C1 segment of cervical spinal cord (tissue), 14 donors: ENCODE measurements at regions not wholly inside any gene's neighbourhood (a gene's known extent, or its start where the extent isn't known, plus 50 kb on each side); places are given as distances from the start of the nearest gene placed in this dataset.
A peak's percentile ranks its signal among the peaks of the same experiment; 100 is the strongest.

Experiments used
- DNase-seq, 14 donors: peaks; one replicate each; lab custom pipeline; 2025; lab: John Stamatoyannopoulos, UW

DNA sequence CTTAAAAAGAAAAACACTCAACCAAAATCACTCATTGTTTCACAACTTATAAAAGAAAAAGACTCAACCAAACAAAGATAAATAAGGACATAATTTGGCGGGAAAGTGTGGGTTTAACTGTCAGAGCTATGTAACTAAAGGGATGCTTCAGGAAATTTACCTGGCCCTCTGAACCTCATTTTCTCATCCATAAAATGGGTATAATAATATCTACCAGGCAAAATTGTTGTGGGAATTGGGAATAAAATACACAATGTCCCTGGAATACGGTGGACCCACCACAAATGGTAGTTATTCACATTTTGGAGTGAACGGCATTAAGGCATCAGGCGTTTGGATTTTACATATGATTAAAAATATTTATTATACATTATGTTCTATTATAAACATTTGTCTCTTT, 228.5 kb upstream of the ANKRD55 start:
- DNase-seq, result no peak

DNA sequence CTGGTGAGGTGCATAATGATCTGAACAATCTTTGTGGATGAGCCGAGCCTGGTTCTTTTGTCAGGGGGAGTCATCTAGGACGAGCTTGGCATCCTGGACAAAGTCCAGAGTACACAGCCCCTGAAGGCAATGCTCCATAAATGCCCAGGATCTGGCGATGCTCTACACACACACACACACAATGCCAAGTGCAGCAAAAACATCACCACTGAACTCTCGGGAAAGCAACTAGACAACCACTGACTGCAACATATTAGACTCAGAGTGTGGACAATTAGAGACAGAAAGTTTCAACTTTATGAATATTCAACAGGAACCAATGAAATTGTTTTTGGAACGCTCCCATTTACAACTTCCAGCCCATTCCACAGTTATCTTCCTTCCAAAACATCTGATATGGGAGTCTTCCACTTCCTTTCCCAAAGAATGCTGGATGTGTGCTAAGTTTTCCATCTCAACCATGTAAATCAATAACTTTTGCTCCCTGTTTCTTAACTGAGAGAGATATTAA, 227.6 kb upstream of the ANKRD55 start:
- no peak for DNase-seq

DNA sequence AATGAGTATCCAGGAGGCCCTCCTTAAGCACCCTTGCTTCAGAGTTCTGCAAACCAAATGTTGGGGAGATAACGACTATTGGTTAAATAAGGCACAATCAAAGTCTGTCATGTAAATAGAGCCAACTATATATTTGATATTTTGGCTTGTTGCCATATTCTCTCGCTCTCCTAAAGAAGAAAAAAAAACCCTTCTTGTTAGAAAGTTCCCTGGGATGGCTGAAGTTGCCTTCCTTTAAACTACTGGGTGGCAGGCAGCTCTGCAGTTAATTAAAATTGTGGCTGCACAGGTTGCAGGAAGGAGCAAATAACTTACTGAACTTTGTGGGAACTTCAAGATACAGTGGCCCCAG, 227.0 kb upstream of the ANKRD55 start:
- DNase-seq, result no peak

DNA sequence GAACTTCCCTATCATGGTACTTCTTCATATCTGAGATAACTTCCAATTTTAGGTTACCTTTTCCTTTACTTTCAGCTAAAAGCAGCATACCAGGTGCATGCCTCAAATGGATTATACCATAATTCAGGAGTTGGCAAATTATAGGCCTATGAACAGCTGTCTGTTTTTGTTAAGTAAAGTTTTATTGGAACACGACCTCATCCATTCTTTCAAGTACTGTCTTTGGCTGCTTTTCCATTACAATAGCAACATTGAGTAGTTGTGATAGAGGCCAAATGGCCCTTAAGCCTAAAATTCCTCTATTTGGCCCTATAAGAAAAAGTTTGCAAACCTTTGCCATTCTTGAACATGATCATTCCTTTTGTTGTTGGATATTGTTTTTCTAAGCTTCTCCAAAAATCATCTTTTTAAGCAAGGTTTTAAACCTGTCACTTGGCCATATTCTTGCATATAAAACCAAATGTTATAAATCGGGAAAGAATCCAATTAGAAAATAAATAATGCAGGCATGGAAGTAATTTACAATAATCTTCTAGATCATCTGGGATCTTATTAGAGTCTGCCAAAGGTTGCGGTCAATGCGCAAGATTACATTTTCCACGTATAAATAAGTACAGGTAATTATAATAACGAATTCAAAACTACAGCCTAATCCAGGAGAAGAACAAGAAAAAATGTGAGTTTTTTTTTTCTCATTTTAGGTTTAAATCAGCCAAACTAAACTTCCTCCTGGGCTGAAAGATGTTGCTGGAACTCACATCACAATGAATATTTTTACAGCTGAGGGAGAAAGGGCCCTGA, 226.5 kb upstream of the ANKRD55 start:
- no peak for DNase-seq

DNA sequence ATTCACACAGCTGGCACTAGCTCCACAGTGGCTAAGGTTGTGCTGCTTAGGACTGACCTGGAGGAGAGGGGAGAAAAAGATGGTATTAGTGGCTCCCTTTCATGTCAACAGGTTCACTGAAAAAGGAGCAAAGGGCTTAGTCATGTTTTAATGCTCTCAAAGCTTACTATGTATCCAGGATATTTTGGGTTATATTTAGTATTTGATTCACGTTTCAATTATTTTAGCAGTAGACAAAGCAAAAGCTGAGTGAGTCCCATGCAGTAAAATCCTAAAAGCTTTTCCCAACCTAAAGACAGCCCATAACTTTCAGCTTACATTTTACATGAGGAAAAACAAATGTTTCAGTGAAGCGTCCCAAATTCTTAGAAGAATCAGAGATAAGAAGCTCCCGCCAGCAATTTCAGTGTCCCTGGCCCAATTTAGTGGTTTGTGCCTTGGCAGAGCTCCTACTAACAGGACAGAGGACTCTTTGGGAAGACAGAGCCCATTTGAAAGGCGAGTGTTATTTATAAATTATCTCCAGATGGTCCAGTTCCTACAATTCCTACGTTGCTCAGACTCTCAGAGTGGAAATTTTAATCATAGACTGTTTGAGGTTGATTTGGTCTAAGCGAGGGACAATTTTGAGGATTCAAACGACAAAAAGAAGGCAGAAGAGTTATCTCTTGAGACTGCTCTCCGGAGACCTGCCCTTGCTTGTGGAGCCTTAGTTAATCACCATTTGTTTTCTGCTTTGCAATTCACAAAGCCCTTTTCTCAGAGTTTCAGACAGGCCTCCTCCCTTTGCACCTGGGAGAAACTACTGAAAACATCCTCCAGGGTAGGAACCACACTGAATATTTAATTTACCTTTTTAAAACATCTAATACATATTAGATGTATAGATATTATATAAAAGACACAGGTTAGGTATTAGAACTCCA, 225.0 kb upstream of the ANKRD55 start:
- DNase-seq, result peak in 1 of 14 donors; percentile 93

DNA sequence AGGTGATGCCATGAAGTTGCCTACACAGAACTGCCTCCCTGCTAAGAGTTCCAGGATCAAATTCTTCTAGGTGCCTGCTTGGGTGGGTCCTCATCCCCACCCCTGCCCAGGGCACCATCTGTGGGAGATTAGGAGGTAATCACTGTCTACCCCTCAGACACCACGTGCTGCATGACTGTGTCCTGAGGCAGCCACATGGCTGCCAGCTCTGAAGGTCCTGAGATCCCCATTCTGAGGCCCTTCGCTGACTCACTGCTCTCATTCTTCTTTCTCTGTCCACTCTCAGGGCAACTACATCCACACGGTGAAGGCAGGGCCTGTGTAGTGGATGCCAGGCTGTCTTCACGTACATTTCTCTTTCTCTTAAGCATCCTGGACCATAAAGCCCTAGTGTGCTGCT, 222.9 kb upstream of the ANKRD55 start:
- no peak for DNase-seq

DNA sequence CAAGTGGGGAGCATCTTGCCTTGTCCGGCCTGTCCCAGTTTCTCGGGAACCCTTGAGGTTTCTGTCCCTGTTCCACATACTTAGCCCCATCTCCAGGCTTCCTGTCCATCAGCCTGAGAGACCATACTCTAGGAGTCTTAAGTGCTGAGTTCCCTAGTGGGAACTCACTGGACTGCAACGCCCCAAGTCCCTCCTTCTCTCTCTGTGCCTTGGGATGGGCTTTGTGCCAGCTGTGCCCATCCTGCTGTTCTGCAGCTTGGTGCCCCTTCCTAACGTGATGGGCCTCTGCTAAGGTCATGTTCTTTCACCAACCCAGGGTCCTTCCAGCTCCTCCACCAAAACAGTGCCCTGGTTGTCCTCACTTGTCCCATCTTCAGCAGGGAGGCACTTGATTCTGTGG, 222.3 kb upstream of the ANKRD55 start:
- no peak for DNase-seq

DNA sequence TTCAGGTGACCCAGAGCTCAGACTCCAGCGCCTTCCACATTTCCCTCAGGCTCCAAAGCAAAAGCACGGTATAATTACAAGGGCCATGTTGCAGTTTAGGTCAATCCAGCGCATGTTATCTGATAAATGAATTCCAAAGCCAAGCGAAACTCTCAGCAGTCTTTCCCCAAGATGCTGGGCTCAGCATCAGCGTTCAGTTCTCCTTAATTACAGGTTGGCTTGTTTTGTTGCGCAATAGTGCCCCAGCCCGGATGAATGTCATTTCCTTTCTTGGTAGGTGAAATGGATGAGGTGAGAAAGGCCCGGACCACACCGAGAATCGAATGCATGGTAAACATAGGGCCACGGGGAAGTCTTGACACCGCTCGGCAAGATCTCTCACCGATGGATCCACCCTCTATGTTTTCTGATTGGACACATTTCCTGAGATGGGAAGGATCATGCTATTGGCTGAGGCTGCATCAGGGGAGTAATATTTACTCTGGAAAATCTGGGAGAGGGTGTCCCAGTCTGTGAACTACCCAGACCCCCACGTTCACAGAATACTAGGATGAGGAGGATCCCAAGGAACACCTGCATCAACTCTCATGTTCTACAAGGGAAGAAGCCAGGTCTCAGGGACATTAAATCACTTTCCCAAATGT, 221.2 kb upstream of the ANKRD55 start:
- no peak for DNase-seq

DNA sequence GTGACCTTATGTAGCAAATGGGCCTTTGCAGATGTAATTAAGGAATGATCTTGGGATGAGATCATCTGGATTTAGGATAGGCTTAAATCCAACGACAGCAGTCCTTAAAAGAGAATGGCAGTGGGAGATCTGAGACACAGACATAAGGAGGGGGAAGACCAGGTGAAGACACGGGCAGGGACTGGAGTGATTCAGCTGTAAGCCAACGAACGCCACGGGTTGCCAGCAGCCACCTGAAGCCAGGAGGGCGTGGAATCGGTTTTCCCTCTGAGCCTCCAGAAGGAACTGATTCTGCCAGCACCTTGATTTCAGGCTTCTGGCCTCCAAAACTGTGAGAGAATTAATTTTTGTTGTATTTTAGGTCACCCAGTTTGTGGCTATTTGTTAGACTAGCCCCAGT, 218.6 kb upstream of the ANKRD55 start:
- DNase-seq, result no peak

DNA sequence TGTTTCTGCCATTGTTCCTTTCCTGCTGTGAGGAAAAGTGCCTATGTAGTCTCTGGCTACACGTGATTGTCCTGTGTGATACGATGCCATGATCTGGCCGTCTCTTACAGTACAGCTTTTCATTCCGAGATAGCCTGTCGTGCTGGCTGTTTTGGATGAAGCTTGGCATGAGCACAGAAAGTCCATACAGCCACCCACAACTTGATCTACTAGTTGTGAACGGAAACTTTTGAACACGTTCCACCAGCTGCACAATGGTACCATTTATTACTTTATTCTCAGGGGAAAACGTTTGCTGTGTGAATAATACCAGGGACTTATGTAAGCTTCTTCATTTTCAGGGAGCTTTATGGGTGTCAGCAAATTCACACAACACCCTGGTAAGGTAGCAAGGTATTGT, 217.6 kb upstream of the ANKRD55 start:
- DNase-seq, result no peak

DNA sequence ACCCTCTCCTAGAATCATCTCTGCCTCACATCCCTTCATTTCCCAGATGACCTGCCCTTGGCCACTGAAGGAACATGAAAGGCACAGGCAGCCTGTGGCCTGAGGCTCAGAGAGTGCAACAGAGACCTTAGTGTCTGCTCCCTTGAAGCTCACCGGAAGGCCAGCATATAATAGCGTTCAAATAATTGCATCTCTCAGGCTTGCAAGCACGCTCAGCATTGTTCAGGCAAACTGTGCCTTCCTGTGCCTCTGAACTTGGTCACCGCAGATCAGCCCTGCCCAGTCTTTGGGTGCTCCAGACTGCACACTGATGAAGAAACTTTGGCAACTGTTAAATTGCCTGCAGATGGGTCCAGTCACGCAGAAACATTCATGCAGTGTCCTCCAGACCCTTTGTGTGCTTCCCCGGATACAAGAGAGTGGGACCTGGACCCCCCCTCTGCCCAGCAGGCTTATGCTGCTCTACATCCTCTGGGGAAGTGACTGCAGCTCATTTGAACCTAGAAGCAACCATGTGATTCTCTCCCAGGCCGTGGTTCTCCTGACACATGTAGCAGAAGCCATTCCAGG, 216.0 kb upstream of the ANKRD55 start:
- no peak for DNase-seq

DNA sequence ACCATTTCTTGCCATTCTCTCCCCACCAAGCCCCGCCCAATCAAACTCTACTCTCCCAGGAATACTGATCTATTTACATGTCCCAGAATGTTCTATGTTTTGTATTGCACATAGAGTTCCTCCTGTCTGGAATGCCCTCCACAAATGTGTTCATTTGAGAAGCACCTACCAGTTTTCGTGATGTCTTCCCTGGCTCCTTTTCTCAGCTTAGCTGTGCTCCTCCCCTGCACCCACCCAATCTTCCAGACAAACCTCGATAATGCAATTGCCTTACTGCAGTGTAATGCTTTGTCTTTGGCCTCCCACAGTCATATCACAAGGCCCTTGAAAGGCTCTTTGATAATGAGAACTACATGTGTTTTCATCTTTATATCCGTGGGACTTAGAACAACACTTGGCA, 214.5 kb upstream of the ANKRD55 start:
- no peak for DNase-seq

DNA sequence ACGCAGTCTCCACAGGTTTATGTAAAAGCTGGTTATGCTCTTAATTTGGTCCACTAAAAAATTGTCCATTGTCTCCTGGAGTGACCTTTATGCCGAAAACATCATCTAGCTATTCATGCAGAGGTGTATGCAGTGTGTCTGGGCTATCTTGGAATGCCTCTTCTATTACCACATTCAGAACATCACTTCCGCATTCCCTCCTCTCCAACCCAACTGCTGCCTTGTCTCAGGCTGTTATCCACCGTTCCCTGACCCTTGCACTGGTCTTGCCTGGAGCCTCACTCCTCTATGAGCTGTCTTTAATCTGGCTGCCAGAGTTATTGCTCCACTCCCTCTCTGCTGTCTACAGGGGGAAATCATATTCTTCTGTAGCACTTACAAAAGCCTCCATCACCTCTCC, 214.1 kb upstream of the ANKRD55 start:
- DNase-seq, result no peak

DNA sequence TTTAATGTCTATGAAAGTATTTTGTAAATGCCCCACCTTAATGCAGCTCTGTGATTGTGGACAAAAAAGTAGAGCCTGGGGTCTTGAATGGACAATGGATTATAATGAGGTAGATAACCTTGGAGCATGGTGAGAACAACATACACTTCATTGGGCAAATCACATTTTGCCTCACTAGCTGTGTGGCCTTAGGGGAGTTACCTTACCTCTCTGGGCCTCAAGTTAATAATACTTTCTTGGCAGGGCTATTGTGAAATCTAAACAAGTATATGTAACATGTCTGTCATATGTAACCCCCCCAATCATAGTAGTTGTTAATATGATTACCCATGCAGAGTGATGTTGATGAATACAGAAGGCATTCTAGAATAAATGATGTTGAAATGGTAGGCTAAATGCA, 213.6 kb upstream of the ANKRD55 start:
- DNase-seq, result no peak

DNA sequence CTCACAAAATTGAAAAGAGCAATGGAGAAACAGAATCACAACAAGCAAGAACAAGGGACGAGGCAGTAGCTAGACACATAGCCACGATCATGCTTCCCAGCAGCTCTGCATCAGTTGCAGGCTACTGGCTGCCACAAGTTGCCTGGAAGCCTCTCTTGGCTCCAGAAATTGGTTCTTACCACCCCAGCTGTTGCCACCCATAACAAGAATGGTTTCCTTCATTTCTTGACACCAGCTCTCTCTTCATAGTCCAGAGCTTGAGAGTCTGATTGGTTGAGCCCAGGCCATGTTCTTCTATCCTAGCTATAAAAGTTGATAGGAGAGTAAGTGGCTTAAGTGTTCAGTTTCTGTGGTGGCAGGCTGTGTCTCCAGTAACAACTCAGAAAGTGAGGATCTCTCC, 210.7 kb upstream of the ANKRD55 start:
- DNase-seq, result no peak

DNA sequence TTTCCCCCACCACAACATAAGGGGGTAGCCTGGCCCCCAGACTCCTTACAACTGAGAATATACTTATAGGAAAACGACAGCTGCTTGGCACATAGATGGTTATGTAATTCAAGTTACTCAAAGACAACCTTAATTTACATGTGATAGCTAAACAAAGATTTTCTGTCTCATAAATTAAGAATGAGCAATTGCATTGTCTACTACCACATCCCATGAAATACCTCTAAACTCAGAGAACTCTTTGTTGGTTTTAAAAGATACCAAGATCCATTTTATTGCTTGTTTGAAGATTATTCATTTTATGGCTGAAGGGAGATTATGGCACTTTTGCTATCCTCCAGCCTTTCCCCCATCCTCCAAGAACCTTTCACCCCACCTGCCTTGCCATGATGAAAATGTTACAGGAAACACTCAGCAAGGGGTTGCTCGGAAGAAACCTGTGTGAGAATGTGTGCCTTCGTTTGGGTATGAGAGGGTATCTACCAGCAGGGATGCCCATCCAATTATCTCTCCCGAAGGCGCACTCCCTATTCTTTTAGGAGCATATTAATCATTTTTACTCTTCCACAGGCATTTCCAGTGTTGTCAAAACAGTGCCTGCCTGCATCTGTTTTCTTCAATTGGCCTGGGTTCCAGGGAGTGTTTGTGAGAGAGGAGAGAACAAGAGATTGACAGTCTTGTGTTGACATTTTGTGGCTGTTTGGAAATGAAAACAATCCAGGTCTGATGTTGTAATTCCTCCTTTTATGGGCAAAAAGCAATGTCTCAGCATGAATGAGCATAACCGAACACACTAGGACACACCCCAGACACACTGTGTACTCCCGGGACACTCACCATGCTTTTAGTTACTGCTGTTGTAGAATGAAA, 208.0 kb upstream of the ANKRD55 start:
- no peak for DNase-seq

DNA sequence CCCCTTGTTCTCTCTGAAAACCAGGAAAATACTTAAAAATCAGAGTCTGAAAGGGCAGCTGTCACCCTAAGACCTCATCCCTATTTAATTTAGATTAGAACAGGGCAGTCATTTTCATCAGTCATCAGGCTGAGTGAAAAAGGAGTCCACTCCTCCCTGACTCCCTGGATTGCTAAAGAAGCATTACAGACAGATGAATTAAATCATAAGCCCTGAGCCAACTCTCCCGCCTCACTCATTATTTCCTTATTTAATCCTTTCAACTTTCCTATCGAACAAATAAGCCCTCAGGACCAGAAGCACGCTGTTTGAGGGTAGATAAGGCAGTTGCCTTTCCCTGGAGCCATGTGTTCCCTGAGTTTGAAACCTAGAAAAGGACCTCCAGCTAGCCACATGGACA, 201.9 kb upstream of the ANKRD55 start:
- DNase-seq, result no peak

DNA sequence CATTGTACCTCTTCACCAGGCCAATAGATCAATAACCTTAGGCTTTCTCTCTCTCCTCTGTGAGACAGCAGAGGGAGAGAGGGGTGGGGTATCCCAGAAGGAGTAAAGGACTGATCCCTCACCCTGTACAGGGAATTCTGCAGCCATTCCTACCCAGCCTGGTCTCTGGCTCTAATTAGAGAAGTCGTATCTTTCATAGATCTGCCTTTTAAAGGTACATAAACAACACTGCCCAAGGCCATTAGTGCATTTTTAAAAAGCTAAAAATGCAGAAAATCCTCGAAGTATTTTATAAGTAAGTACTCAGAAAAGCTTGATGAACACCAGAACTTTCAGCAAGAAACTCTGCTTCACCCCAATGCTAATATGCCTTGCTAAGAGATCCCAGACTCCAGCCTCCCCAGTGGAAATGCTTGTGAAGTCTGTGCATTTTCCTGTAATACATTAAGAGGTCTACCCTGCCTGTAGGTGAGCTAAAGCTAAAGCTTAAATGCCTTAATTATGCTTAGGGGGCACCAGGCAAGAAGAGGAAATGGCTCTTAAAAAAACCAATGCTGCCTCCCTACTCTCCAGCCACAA, 200.0 kb upstream of the ANKRD55 start:
- no peak for DNase-seq

DNA sequence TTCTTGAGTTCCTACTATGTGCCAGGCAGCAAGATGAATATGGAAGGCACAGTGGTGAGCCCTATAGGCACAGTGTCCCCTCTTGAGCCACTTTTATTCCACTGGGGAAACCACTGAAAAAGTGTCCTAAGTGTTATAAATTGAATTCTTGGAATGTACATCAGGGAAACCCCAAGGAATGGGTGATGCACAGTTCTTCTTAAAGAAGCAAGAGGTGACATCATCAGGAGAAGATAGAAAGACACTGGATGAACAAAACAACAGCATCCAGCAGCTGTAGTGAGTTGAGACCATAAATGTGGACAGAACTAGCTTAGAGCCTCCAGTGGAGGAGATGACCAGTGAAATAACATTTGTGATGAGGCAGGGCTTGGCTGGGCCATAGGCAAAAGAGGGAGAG, 199.2 kb upstream of the ANKRD55 start:
- DNase-seq, result no peak

DNA sequence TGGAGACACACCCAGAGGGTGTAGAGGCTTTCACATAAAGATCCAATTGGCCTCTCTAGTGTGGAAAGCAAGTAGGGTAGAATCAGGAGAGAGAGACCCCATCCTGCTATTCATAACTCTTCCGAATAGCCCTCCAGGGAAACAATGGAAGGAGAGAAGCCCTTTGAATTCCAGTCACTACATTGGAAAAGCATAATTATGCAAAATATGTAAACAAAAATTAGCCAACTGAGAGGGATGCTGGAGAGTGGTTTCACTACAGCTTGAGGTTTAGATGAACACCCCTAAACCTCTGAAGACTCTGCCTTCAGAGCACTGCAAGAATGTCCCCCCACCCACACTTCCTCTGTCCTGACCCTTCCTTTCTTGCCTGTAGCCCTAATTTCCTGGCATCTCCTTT, 197.3 kb upstream of the ANKRD55 start:
- DNase-seq, result no peak

DNA sequence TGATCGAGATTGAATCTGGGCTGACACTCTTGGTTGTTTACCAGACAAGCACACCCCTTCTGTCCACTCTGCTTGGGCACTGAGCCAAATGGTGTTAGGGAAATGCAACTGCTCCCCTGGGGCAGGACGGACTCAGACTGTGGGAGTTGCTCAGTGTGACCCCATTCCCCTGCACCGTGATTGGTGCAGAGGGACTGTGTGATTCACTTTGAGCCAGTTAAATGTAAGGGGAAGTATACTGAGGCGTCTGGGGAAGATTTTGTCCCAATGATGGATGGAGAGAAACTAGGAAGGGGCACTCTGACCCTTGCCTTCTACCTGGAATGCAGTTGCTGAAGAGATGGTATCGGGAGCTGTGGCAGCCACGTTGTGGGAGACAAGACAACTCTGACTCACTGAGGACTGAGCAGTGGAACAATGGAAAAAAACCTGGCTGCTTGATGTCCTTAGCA, 196.0 kb upstream of the ANKRD55 start:
- no peak for DNase-seq
